Muscle layer of duodenum (tissue), 2 donors: ENCODE measurements at regions not wholly inside any gene's neighbourhood (a gene's known extent, or its start where the extent isn't known, plus 50 kb on each side); places are given as distances from the start of the nearest gene placed in this dataset.
"Not testable (repeated sequence)": the region's sequence is repeated elsewhere in the genome, so short reads cannot be mapped to it uniquely, and the experiment has no call there.

Experiments used
- H3K27ac ChIP-seq: one replicate; pipeline ENCODE4 v1.7.0; 2013; ENCODE audit warnings: mild to moderate bottlenecking, low read length
- H3K27me3 ChIP-seq: one replicate; pipeline ENCODE4 v1.7.0; 2013; ENCODE audit warnings: low read depth, mild to moderate bottlenecking, control low read depth, low read length
- H3K36me3 ChIP-seq, 2 donors: one replicate each; pipeline ENCODE4 v1.7.0; 2013; ENCODE audit warnings: low read length in 2 of 2, control low read depth in 1 of 2, mild to moderate bottlenecking in 1 of 2; ENCODE audit not compliant: insufficient read depth in 2 of 2, control insufficient read depth in 1 of 2
- H3K4me1 ChIP-seq, 2 donors: one replicate each; pipeline ENCODE4 v1.7.0; 2013; ENCODE audit warnings: low read length in 2 of 2, mild to moderate bottlenecking in 2 of 2, control low read depth in 1 of 2, moderate library complexity in 1 of 2; ENCODE audit not compliant: insufficient read depth in 2 of 2, control insufficient read depth in 1 of 2
- H3K4me3 ChIP-seq, 2 donors: one replicate each; pipeline ENCODE4 v1.7.0; 2013; ENCODE audit warnings: low read length in 2 of 2, low read depth in 1 of 2, mild to moderate bottlenecking in 1 of 2
- H3K9me3 ChIP-seq, 2 donors: one replicate each; pipeline ENCODE4 v1.7.0; 2013; ENCODE audit warnings: low read length in 2 of 2, control low read depth in 1 of 2, mild to moderate bottlenecking in 1 of 2; ENCODE audit not compliant: control insufficient read depth in 1 of 2
- donor health status: healthy.

DNA sequence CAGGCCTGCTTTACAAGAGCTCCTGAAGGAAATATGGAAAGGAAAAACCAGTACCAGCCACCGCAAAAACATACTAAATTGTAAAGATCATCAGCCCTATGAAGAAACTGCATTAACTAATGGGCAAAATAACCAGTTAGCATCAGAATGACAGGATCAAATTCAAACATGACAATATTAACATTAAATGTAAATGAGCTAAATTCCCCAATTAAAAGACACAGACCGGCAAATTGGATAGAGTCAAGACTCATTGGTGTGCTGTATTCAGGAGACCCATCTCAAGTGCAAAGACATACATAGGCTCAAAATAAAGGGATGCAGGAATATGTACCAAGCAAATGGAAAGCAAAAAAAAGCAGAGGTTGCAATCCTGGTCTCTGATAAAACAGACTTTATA lies 408.7 kb upstream of the RAB6C start:
- H3K27me3 ChIP-seq, H3K27ac ChIP-seq, H3K4me3 ChIP-seq, H3K36me3 ChIP-seq, H3K4me1 ChIP-seq: not testable (repeated sequence)
- peaks cover 0 to 11% of the 10 kb centered on the region in 2 donors for H3K9me3 ChIP-seq

DNA sequence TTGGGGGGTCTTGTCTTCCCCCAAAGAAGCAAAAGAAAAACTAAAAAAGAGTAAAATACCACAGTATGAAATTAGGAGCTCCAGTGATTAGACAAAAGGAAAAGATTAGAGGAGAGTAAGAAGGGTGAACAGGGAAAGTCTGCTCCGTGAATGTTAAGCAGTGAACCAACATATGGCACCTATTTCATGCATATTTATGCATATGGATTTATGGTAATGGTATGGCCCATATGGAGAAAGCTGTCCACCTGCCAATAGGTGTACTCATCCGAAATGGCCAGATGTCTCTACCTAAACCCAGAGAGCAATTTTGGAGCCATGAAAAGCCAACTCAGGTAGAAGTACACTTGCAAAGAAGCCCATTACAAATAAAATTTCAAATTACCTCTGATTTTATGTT lies 404.0 kb upstream of the RAB6C start:
- Histone ChIP-seq H3K27ac (no peak overlapping the region), H3K9me3 (peaks cover 0 to 11% of the 10 kb centered on the region in 2 donors), H3K27me3 (no peaks in the 10 kb centered on the region), H3K4me1 (no peaks in the 10 kb centered on the region), H3K36me3 (no peaks in the 10 kb centered on the region), H3K4me3 (no peak overlapping the region)

DNA sequence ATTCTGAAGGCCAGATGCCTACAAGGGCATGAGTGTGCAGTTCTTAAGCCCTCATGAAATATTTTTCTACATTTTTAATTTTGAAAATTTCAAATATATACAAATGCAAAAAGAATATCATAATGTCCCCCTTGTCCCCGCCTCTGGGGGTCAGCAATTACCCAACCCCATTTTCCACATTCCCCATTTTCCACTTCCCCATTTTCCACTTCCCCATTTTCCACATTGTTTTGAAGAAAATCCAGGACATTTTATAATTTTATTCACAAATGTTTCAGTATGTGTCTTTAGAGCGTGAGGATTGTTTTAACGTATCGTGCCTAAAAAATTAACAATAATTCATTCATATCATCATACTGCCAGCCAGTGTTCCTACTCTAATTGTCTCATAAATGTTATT lies 403.6 kb upstream of the RAB6C start:
- Histone ChIP-seq H3K4me1 (no peaks in the 10 kb centered on the region), H3K4me3 (no peak overlapping the region), H3K27ac (no peak overlapping the region), H3K27me3 (no peaks in the 10 kb centered on the region), H3K36me3 (no peaks in the 10 kb centered on the region), H3K9me3 (peaks cover 0 to 10% of the 10 kb centered on the region in 2 donors)

DNA sequence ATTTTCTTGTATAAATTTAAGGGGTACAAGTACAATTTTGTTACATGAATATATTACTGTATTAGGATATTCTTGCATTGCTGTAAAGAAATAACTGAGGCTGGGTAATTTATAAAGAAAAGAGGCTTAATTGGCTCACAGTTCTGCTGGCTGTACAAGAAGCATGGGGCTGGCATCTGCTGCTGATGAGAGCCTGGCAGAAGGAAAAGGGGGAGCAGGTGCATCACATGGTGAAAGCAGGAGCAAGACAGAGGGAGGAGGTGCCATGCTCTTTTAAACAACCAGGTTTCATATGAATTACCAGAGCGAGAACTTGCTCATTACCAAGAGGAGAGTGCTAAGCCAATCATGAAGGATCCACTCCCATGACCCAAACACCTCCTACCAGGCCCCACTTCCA lies 399.5 kb upstream of the RAB6C start:
- Histone ChIP-seq H3K27me3 (no peaks in the 10 kb centered on the region), H3K4me3 (no peak overlapping the region), H3K9me3 (peaks cover 0 to 8% of the 10 kb centered on the region in 2 donors), H3K4me1 (no peaks in the 10 kb centered on the region), H3K27ac (no peak overlapping the region), H3K36me3 (no peaks in the 10 kb centered on the region)

DNA sequence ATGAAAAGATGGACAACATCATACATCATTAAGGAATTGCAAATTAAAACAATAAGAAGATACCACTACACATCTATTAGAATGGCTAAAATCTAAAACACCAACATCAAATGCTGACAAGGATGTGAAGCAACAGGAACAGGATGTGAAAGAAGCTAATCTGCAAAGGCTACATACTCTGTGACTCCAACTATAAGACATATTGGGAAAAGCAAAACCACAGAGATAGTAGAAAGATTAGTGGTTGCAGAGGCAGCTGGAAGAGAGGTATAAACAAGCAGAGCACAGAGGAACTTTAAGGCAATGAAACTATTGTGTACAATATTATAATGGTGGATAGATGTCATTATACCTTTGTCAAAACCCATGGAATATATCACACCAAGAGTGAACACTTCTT lies 393.7 kb upstream of the RAB6C start:
- H3K4me3 ChIP-seq = no peak overlapping the region
- peaks cover 0 to 6% of the 10 kb centered on the region in 2 donors for H3K9me3 ChIP-seq
- no peaks in the 10 kb centered on the region for H3K27me3 ChIP-seq
- H3K27ac ChIP-seq = no peak overlapping the region
- no peaks in the 10 kb centered on the region for H3K4me1 ChIP-seq
- H3K36me3 ChIP-seq = no peaks in the 10 kb centered on the region

DNA sequence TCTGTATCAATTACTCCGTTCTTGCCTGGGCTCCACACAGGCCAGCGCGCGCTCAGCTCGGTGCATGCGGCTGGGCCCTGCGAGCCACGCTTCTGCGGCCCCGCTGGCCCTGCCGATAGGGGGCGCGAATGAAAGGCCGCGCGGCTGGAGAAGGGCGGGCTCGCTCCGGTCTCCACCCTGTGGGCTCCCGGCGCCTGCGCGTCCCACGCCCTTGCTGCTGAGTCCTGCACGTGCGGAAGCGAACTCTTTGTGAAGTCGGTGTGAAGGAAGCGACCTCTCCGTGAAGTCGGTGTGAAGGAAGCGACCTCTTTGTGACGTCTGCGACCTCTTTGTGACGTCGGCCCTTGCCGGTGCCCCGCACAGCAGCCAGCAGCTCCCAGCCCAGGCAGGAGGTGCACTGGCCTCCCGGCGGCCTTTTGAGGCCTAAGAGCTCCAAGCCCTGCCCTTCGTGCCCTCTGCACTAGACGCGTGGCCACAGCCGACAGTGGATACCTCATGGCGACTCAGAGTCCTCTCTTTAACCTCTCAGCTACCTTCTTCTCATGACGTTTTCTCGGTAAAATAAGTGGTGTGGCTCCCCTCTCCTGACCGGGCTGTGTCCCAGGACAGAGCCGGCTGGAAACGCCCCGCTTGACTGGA lies 391.9 kb upstream of the RAB6C start:
- H3K27ac ChIP-seq = no peak overlapping the region
- H3K27me3 ChIP-seq = no peaks in the 10 kb centered on the region
- H3K4me1 ChIP-seq = no peaks in the 10 kb centered on the region
- H3K4me3 ChIP-seq = no peak overlapping the region
- no peaks in the 10 kb centered on the region for H3K36me3 ChIP-seq
- no peaks in the 10 kb centered on the region for H3K9me3 ChIP-seq

DNA sequence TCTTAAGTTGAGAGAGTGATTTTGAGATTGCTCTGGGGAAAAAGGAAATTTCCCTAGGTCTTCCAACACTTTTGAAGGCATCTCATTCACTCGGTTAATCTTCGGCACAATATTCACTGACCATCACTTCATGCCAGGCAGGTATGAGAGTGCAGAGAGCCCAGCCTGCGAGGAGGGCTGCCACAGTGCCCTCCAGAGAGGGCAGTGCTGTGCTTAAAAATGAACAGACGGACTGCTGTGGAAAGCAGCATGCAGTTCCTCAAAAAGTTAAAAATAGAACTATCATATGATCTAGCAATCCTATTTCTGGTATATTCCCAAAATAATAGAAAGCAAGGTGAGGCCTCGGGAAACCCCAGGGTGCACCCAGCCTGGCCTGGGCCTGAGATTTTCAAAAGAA lies 374.9 kb upstream of the RAB6C start:
- H3K4me1 ChIP-seq = peaks cover 0 to 5% of the 10 kb centered on the region in 2 donors
- H3K36me3 ChIP-seq = no peaks in the 10 kb centered on the region
- H3K27ac ChIP-seq = no peak overlapping the region
- H3K27me3 ChIP-seq = no peaks in the 10 kb centered on the region
- no peak overlapping the region for H3K4me3 ChIP-seq
- peaks cover 0 to 8% of the 10 kb centered on the region in 2 donors for H3K9me3 ChIP-seq

DNA sequence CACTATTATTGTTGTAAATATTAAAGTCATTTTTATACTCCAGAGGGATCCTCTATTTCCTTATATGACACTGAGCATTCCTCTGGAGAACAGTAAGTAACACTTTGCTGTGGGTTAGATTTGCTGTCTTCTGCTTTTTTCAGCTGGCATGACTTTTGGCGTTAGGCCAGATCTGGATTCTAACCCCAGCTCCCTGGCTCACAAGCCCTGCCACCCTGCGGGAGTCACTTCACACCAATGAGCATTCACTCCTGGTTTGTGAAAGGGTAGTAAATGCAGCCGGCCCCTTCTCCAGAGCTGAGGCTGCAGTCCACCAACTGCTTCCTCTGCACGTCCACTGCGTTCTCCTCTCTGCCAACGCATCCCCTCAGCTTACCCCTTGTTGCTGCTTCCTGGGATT lies 373.8 kb upstream of the RAB6C start:
- H3K9me3 ChIP-seq = peaks cover 0 to 4% of the 10 kb centered on the region in 2 donors
- H3K27ac ChIP-seq = no peak overlapping the region
- no peak overlapping the region for H3K4me3 ChIP-seq
- H3K4me1 ChIP-seq = peaks cover 0 to 5% of the 10 kb centered on the region in 2 donors
- H3K27me3 ChIP-seq = no peaks in the 10 kb centered on the region
- no peaks in the 10 kb centered on the region for H3K36me3 ChIP-seq

DNA sequence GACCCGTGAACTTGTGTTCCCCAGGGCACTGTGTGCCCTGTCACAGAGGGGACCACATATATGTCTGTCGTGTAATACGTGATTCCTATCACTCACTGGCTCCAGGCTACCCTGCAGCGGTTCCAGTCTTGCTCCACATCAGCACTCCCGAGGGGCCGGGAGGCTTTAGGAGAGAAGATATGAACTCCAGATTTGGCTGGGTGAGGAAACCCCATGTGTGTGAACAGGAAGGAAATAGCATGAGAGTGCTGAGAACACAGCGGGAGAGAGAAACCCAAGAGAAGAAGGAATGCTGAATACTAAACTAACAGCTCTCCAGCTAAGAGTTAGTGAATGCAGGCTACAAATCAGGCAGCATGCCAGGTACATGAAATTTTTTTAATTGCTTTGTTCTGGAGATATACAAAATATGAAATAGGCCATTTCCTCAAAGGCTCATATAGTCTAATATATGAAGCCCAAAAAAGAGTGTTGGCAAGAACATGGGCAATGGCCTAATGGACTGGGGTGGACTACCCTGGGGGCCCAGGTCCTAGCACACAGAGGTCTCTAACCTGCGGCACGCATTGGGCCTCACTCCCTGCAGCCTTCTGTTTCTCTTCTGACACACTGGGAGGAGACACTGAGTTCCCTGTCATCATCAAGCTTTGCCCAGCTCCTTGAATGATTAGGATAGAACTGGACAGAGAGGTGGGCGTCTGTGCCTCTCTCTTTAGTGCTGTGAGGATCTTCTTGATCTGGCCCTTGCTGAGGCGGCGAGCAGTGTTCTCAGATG lies 372.8 kb upstream of the RAB6C start:
- Histone ChIP-seq H3K27me3 (no peaks in the 10 kb centered on the region), H3K27ac (no peak overlapping the region), H3K4me3 (no peak overlapping the region), H3K36me3 (no peaks in the 10 kb centered on the region), H3K4me1 (peaks cover 0 to 5% of the 10 kb centered on the region in 2 donors), H3K9me3 (peaks cover 0 to 4% of the 10 kb centered on the region in 2 donors)

DNA sequence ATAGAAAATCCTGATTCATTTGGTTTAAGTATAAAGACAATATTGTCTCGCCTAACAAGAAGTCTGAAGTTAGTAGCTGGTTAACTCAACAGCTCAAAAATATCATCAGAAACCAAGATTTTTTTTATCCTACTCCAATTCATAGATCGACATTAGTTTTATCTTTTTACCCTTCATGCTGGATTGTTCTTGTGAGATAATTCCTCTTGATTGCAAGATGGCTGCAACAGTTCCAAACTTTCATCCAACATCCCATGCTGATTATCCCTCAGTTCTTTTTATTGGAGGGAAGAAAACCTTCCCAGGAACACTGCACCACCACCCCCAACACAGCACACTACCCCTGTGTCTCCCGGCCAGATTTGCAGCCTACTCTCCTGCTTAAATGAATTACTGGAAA lies 370.2 kb upstream of the RAB6C start:
- Histone ChIP-seq H3K27me3 (no peaks in the 10 kb centered on the region), H3K4me1 (peaks cover 0 to 5% of the 10 kb centered on the region in 2 donors), H3K4me3 (no peak overlapping the region), H3K27ac (no peak overlapping the region), H3K9me3 (peaks cover 0 to 4% of the 10 kb centered on the region in 2 donors), H3K36me3 (no peaks in the 10 kb centered on the region)

DNA sequence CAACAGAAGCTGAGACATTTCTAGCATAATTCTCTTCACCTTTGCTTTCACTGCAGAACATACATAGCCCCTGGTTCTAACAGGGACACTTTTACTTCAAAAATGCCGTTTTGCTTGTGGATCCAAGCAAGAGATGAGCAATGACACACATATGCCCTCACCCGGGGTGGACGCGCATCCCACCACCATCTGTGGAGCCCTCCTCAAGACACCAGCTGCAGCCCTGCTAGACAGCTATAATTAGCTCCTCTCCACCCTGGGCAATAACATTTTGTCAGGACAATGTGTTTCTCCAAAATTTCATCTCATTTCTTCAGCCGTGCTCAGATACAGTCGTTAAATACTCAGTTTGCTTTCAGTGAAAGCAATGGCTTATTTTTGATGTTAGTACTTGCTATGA lies 368.7 kb upstream of the RAB6C start:
- H3K36me3 ChIP-seq = no peaks in the 10 kb centered on the region
- H3K9me3 ChIP-seq = peaks cover 0 to 4% of the 10 kb centered on the region in 2 donors
- no peak overlapping the region for H3K4me3 ChIP-seq
- no peaks in the 10 kb centered on the region for H3K27me3 ChIP-seq
- no peak overlapping the region for H3K27ac ChIP-seq
- no peaks in the 10 kb centered on the region for H3K4me1 ChIP-seq
